Panc1 (cell line): ENCODE measurements at regions not wholly inside any gene's neighbourhood (a gene's known extent, or its start where the extent isn't known, plus 50 kb on each side); places are given as distances from the start of the nearest gene placed in this dataset.

ENCODE experiments used
- CTCF ChIP-seq: fragments of 450-650 bp; IDR thresholded peaks from 2 replicates; pipeline ENCODE4 v1.5.1; 2017; ENCODE audit warnings: mild to moderate bottlenecking
- POLR2AphosphoS5 ChIP-seq: IDR thresholded peaks from 2 replicates; pipeline ENCODE4 v1.6.1; 2012; ENCODE audit warnings: mild to moderate bottlenecking, low read depth, low read length, moderate library complexity

DNA sequence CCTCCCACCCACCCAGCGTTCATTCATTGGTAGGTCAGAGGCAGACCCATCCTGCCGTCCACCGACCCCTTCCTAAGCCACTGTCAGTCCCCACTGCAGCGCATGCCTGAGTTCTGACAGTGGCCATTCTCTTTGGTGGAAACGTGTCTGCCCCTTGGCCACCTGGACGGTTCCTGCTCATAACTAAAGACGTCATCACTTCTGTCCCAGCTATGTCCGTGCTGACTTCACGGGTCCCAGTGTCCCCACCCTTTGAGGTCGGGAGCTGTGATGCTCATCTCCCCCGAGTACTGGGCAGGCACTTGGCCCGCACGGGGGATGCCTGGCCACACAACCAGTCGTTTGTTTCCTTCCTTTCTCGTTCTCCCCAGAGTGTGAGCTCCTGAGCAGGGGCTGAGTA is 267.1 kb downstream of the C16orf95 start:
- TF ChIP-seq POLR2AphosphoS5 (no peak), CTCF (no peak)
